ENCODE measurements at regions not wholly inside any gene's neighbourhood (a gene's known extent, or its start where the extent isn't known, plus 50 kb on each side); places are given as distances from the start of the nearest gene placed in this dataset.

GRCh38 chr5:16271851-16272250, 92.3 kb upstream of the MARCHF11 start:
- Histone ChIP-seq H3K27me3 (ENCODE audit: insufficient read depth, low read depth, severe bottlenecking) (no peaks in the 10 kb centered on the region), H3K4me3 (ENCODE audit: low read depth, low read length) (no peak overlapping the region), H3K9me3 (ENCODE audit: severe bottlenecking) (peaks cover 3% of the 10 kb centered on the region), H3K36me3 (no peaks in the 10 kb centered on the region), H3K27ac (no peak overlapping the region)
- TF ChIP-seq CTCF (IDR thresholded peaks at IDR 0.05; ENCODE audit: low read depth, low read length): no peak
- no peak for DNase-seq

GRCh38 chr5:16265141-16265540, 85.5 kb upstream of the MARCHF11 start:
- DNase-seq: no peak

GRCh38 chr5:16260000-16260399, 80.4 kb upstream of the MARCHF11 start:
- no peaks in the 10 kb centered on the region for H3K9me3 ChIP-seq (ENCODE audit: severe bottlenecking)
- DNase-seq: no peak
- no peak overlapping the region for H3K4me3 ChIP-seq (ENCODE audit: low read depth, low read length)
- H3K27me3 ChIP-seq (ENCODE audit: insufficient read depth, low read depth, severe bottlenecking): no peaks in the 10 kb centered on the region
- H3K27ac ChIP-seq: no peak overlapping the region
- H3K36me3 ChIP-seq: no peaks in the 10 kb centered on the region
- no peak for TF ChIP-seq CTCF (IDR thresholded peaks at IDR 0.05; ENCODE audit: low read depth, low read length)

More at GRCh38 chr5:16265141-16265540, 85.5 kb upstream of the MARCHF11 start:
- Histone ChIP-seq H3K27ac (no peak overlapping the region), H3K9me3 (ENCODE audit: severe bottlenecking) (no peaks in the 10 kb centered on the region), H3K27me3 (ENCODE audit: insufficient read depth, low read depth, severe bottlenecking) (no peaks in the 10 kb centered on the region), H3K36me3 (no peaks in the 10 kb centered on the region), H3K4me3 (ENCODE audit: low read depth, low read length) (no peak overlapping the region)
- no peak for TF ChIP-seq CTCF (IDR thresholded peaks at IDR 0.05; ENCODE audit: low read depth, low read length)

GRCh38 chr5:16253856-16254255, 74.3 kb upstream of the MARCHF11 start:
- Histone ChIP-seq H3K36me3 (no peaks in the 10 kb centered on the region), H3K27ac (no peak overlapping the region), H3K27me3 (ENCODE audit: insufficient read depth, low read depth, severe bottlenecking) (no peaks in the 10 kb centered on the region), H3K9me3 (ENCODE audit: severe bottlenecking) (peaks cover 6% of the 10 kb centered on the region), H3K4me3 (ENCODE audit: low read depth, low read length) (no peak overlapping the region)
- TF ChIP-seq CTCF (IDR thresholded peaks at IDR 0.05; ENCODE audit: low read depth, low read length): no peak
- no peak for DNase-seq

- Histone ChIP-seq H3K9me3 (ENCODE audit: severe bottlenecking) (no peaks in the 10 kb centered on the region), H3K27me3 (ENCODE audit: insufficient read depth, low read depth, severe bottlenecking) (no peaks in the 10 kb centered on the region), H3K4me3 (ENCODE audit: low read depth, low read length) (no peak overlapping the region), H3K27ac (no peak overlapping the region), H3K36me3 (no peaks in the 10 kb centered on the region)
- no peak for TF ChIP-seq CTCF (IDR thresholded peaks at IDR 0.05; ENCODE audit: low read depth, low read length)
- DNase-seq: no peak
These were observed 66.4 kb upstream of the MARCHF11 start for GRCh38 chr5:16245956-16246355.

- Histone ChIP-seq H3K9me3 (ENCODE audit: severe bottlenecking) (no peaks in the 10 kb centered on the region), H3K27ac (no peak overlapping the region), H3K27me3 (ENCODE audit: insufficient read depth, low read depth, severe bottlenecking) (no peaks in the 10 kb centered on the region), H3K4me3 (ENCODE audit: low read depth, low read length) (no peak overlapping the region), H3K36me3 (no peaks in the 10 kb centered on the region)
- DNase-seq: no peak
- no peak for TF ChIP-seq CTCF (IDR thresholded peaks at IDR 0.05; ENCODE audit: low read depth, low read length)
These were observed 65.7 kb upstream of the MARCHF11 start for GRCh38 chr5:16245249-16245648.
